ENCODE measurements at regions not wholly inside any gene's neighbourhood (a gene's known extent, or its start where the extent isn't known, plus 50 kb on each side); places are given as distances from the start of the nearest gene placed in this dataset.

DNA sequence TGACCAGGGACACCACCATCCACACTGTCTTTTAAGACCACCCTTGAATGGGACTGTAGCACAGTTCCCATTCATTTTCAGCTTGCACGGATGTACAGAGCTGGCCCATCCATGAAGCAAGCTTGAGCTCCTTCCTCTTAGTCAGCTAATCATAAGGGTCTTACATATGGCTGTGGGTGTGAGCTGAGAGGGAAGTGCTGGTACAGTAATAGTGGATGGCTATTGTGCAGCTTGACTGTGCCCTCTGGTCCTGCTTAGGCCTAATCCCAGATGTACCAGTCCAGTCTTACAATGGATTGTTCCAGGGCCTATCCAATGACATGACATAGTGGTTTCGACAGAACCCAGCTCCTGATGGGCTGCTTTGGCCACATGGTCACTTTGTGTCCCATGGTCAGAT is 96.9 kb upstream of the ZNF438 start:
- TF ChIP-seq, protein P1, sequence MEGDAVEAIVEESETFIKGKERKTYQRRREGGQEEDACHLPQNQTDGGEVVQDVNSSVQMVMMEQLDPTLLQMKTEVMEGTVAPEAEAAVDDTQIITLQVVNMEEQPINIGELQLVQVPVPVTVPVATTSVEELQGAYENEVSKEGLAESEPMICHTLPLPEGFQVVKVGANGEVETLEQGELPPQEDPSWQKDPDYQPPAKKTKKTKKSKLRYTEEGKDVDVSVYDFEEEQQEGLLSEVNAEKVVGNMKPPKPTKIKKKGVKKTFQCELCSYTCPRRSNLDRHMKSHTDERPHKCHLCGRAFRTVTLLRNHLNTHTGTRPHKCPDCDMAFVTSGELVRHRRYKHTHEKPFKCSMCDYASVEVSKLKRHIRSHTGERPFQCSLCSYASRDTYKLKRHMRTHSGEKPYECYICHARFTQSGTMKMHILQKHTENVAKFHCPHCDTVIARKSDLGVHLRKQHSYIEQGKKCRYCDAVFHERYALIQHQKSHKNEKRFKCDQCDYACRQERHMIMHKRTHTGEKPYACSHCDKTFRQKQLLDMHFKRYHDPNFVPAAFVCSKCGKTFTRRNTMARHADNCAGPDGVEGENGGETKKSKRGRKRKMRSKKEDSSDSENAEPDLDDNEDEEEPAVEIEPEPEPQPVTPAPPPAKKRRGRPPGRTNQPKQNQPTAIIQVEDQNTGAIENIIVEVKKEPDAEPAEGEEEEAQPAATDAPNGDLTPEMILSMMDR (IDR thresholded peaks at IDR 0.05): no peak
- TF ChIP-seq POLR2A (IDR thresholded peaks at IDR 0.05): no peak

Data from heart left ventricle (tissue), 13 donors.